ENCODE measurements at regions not wholly inside any gene's neighbourhood (a gene's known extent, or its start where the extent isn't known, plus 50 kb on each side); places are given as distances from the start of the nearest gene placed in this dataset.

DNA sequence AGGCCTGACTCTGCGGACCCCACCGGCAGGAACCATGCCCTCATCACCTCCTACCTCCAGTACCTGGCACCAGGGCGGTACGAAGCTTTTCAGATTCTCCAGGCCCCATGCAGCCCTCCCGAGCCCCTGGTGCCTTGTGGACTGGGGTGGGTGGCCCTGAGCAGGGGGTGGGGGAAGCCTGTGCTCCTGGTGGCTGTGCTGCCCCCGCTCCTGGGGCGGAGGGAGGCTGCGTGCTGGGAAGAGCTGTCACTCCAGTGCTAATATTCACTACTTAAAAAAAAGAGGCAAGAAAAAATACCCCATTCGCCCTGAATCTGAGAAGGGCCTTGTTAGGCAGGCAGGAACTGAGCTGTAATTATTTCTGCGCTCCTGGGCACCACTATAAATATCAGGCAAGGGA is 111.8 kb downstream of the ENGASE start:
- H3K4me3 ChIP-seq (ENCODE audit: low read depth, low read length), result no peak overlapping the region

DNA sequence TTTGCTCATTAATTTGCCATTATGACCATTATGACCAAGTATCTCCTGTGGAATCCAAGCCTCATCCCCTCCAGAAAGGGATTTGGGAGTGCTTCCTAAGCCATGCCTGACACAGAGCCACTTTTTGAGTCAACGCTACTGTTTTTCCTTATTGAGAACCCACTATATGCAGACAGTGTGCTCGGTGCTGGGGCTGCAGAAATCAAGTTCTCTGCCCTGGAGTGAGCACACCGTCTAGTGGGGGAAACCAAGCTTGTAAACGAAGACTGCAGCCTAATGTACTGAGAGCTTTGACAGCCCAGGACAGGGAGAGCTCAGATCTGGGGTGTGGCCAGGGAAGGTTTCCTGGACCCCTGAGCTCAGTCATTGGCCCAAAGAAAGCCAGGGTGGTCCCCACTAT is 111.0 kb downstream of the ENGASE start:
- H3K4me3 ChIP-seq (ENCODE audit: low read depth, low read length), result no peak overlapping the region

DNA sequence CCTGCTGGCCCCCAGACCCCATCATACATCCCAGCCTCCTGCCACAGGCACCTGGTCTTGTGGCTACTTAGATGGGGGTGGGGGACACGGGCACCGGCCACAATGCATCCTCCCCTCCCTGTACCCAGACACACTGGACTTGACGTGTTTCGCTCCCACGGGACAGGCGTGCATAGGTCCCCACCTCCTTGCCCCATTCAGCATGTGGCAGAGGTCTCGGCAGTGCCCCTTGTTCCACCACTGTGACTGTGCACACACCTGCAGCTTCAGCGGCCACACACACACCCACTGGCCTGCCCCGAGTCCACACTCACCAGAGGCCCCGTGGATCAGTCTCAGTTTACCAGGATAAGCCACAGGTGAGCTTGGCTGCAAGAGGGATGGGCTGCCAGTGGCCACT is 109.6 kb downstream of the ENGASE start:
- H3K4me3 ChIP-seq (ENCODE audit: low read depth, low read length), result peak overlapping the region; percentile 63

GRCh38 chr17:79183293-79184158 is 108.9 kb downstream of the ENGASE start:
- H3K4me3 ChIP-seq (ENCODE audit: low read depth, low read length), result peak overlapping the region; percentile 63

DNA sequence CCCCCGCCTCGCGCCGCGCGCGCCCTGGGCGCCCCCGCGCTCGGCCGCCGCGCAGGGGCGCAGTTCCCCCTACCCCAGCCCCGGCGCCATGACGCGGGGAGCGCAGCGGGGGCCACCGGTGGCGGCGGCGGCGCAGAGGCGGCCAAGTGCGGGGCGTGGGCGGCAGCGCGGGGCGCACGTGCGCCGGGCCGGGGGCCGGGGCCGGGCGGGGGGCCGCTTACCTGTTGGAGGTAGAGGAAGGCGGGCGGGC is 108.3 kb downstream of the ENGASE start:
- peak overlapping the region; percentile 63 for H3K4me3 ChIP-seq (ENCODE audit: low read depth, low read length)

- H3K4me3 ChIP-seq (ENCODE audit: low read depth, low read length), result peak overlapping the region; percentile 17
Measured at GRCh38 chr17:79182176-79183042, 107.8 kb downstream of the ENGASE start.

DNA sequence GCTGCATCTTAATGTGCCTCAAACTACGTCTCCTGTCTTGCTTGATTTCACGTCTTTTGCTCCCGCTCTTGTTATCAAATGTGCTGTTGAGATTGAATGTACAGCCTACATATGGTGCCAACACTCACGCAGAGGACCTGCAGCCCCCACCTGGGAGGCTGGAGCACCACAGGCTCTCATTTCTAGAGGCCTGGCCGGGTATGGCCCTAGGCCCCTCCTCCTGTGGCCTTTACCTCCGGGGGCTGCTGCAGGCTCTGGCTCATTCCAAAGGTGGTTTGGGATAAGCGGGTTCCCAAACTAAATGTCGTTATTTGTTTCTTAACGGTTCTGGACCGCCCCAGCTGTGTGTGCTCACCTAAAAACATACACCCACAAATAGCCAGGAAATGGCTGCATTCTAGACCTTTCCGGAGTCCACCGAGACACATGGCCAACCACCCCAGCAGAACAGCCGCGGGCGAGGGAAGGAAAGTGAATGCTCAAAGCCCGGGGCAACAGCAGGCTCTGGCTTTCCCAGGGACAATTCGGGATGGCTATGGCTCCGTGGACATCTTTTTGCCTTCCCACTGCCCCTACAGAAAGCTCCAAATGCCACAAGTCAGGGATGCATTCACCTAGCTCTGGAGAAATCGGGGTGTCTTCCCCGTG is 105.9 kb downstream of the ENGASE start:
- no peak overlapping the region for H3K4me3 ChIP-seq (ENCODE audit: low read depth, low read length)

DNA sequence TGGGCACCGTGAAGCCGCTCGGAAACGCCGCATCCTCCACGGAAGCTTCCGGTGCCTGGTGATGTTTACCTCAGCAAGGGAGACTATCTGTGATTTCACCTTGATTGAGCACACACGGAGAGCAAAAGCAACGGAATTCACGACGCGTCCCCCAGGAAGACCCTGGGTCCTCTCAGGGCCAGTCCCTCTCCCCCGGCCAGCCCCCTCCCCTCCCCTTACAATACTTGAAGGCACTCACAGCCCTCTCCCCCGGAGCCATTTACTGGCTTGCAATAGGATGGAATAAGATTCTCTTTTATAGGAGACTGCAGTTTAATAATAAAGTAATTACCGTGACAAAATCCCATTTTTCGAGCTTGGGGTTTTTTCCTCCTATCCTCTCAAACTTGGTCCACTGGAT is 104.7 kb downstream of the ENGASE start:
- no peak overlapping the region for H3K4me3 ChIP-seq (ENCODE audit: low read depth, low read length)

DNA sequence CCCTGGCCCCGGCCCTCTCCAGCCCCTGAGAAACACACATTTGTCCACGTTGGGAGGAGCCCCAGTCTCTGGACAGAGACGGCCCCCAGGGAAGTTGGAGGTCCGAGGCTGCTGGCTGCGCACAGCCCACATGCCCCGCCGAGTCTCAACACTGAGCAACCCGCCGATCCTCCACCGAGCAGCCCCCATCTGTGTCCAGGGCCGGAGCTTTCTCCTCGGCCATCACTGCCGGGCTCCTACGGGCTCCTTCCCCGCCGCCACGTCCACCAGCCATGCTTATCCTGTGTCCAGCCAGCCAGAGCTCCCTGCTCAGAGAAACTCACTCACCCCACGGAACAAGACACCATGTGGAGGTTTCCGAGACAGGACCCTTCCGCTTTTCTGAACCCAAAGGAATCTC is 103.3 kb downstream of the ENGASE start:
- no peak overlapping the region for H3K4me3 ChIP-seq (ENCODE audit: low read depth, low read length)

DNA sequence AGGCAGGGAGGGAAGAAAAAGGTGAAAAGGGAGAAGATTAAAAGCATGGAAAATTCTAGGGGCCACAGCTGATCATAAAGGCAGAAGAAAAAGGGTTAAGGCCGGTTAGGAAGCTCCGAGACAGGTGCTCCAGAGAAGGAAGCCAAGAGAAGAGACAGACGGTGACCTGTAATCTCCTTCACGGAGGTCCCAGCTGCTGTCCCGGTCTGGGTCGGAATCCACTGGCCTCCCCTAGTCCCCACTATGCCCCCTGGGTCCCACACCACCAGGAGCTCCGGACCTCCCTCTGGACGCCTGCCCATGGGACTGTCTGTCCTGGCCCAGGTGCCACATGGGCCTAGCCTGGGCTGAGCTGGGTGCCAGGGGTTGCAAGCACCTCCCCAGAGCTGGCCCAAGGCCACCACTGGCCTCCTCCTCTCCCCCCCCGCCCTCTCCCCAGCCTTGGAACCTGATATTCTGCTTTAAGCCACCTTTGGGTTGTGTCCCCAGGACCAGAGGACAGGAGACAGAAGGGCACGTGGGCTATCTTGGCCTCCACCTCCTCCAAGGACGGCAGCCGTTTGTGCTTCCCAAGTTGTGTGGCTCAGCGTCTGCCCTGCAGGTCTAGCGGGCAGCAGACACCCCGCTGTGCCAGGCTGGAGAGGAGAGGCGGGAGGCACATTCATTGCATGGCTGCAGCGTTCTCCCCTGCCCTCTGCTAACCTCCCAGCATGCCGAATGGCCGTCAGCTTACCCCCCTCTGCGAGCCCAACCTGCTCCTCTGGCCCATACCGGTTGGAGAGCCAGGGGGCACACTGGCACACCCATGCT is 102.4 kb downstream of the ENGASE start:
- no peak overlapping the region for H3K4me3 ChIP-seq (ENCODE audit: low read depth, low read length)

- H3K4me3 ChIP-seq (ENCODE audit: low read depth, low read length), result no peak overlapping the region
Measured at GRCh38 chr17:79174905-79175856, 100.6 kb downstream of the ENGASE start.

DNA sequence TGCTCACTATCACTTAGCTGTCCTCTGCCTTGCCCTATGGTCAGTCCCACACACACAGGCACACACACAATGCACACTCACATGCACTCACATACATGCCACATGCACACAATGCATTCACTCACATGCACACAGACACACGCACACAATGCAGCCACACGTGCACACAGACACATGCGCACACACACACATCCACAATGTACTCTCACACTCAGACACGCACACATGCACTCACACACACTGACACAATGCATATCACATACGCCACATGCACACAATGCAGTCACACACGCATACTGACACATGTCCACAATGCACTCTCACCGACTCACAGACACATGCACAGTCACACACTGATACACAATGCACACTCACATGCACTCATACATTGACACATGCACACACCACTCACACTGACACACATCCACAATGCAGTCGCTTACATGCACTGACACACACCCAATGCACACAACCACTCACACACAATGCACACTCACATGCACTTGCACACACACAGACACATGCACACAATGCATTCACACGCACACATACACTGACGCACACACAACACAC is 99.7 kb downstream of the ENGASE start:
- H3K4me3 ChIP-seq (ENCODE audit: low read depth, low read length), result no peak overlapping the region

DNA sequence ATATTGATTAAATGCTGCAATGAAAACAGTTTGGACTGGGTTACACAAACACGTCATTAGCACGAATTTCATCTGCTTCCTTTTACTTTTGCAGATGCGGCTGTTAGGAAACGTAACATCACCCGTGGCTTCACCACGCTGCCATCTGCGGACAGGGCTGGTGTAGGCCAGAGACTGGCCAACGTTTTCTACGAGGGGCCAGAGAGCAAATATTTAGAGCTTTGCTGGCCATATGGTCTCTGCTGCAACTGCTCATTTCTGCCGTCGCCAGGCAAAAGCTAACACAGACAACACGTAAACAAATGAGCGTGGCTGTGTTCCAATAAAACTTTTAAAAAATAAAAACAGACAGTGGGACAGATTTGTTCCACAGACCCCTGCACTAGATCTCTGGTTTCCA is 96.6 kb downstream of the ENGASE start:
- no peak overlapping the region for H3K4me3 ChIP-seq (ENCODE audit: low read depth, low read length)

DNA sequence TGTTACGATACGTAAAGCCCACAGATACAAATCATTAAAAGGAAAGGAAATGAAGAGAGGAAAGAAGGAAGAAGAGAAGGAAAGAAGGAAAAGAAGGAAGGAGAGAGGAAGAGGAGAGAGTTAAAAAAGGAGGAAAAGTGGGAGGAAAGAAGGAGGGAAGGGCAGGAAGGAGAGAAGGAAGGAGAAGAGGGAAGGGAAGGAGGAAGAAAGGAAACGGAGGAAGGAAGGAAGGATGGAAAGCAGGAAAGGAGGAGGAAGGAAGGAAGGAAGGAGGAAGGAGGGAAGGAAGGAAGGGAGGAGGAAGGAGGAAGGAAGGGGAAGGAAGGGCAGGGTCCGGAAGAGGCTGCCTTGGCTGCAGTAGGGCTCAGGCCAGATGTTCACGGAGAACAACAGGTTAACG is 95.2 kb downstream of the ENGASE start:
- no peak overlapping the region for H3K4me3 ChIP-seq (ENCODE audit: low read depth, low read length)

- no peak overlapping the region for H3K4me3 ChIP-seq (ENCODE audit: low read depth, low read length)
Measured at GRCh38 chr17:79169366-79169765, 94.7 kb downstream of the ENGASE start.

DNA sequence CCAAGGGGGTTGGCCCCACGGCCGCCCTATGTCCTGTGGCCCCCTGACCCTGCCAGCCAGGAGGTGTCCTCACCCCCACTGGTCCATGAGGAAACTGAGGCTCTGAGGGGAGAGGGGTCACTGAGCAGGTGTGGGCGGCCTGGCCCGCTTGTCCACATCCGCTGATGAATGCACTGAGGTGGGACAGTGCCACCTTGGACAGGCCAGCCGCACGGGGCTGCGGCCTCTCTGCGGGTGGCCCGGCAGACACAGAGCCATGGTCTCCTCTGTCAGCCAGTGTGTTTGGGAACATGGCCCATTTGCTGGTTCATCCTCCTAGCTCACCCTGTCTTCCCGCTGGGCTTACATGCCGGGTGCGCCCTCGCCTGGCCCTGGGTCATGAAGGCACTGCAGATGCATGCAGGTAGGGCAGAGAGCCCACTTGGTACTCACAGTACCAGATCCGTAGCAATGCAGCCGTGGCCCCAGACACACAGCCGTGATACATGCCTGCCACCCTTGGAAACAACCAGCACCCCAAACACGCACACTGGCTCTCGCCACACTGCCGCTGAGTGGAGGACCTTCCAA is 93.9 kb downstream of the ENGASE start:
- H3K4me3 ChIP-seq (ENCODE audit: low read depth, low read length), result no peak overlapping the region

- no peak overlapping the region for H3K4me3 ChIP-seq (ENCODE audit: low read depth, low read length)
Measured at GRCh38 chr17:79167486-79167885, 92.9 kb downstream of the ENGASE start.

DNA sequence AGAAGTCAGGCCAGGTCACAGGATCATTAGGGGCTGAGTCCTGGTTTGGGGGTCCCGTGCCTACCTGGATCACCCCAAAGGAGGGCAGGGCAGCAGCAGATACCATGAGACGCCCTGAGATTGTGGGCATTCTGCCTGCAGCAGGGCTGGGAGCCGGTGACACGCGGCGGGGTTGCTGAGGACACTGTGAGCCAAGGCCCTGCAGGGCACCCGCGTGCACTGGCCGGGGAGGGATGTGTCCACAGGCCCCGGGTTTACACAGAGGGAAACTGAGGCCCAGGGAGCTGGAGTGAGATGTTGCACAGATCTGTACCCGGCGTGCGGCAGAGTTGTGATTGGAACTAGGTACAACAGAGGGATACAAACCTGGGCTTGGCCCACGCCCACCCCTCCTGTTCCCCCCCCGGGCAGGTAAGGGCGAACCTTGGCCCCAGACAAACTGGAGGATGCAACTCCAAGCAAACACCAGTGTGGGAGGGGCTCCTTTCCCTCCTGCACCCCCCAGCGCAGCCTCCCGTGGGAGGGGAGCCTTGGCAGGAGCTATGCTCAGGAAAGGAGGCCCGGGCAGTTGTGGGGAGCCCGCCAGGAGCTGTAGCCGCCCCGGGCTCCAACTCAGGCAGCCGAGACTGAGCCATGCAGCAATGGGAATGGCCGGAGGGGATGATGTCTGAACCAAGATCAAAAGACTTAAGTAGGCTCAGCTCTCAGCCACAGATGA is 91.3 kb downstream of the ENGASE start:
- no peak overlapping the region for H3K4me3 ChIP-seq (ENCODE audit: low read depth, low read length)
